ENCODE measurements at regions not wholly inside any gene's neighbourhood (a gene's known extent, or its start where the extent isn't known, plus 50 kb on each side); places are given as distances from the start of the nearest gene placed in this dataset.

GRCh38 chr14:34241185-34241711 is 220.8 kb downstream of the SPTSSA start:
- DNase-seq (ENCODE audit: low read depth): no peak

GRCh38 chr14:34238610-34239009 is 223.4 kb downstream of the SPTSSA start:
- DNase-seq (ENCODE audit: low read depth): no peak

- no peak for DNase-seq (ENCODE audit: low read depth)
Observed at GRCh38 chr14:34237677-34238076, 224.4 kb downstream of the SPTSSA start.

- DNase-seq (ENCODE audit: low read depth): no peak
Observed at GRCh38 chr14:34237081-34237480, 225.0 kb downstream of the SPTSSA start.

- DNase-seq (ENCODE audit: low read depth): no peak
Observed at GRCh38 chr14:34235643-34236300, 226.3 kb downstream of the SPTSSA start.

GRCh38 chr14:34234258-34234657 is 227.8 kb downstream of the SPTSSA start:
- no peak for DNase-seq (ENCODE audit: low read depth)

GRCh38 chr14:34233619-34234018 is 228.4 kb downstream of the SPTSSA start:
- no peak for DNase-seq (ENCODE audit: low read depth)

- DNase-seq (ENCODE audit: low read depth): no peak
Observed at GRCh38 chr14:34232790-34233189, 229.2 kb downstream of the SPTSSA start.

- no peak for DNase-seq (ENCODE audit: low read depth)
Observed at GRCh38 chr14:34231626-34232025, 230.4 kb downstream of the SPTSSA start.

GRCh38 chr14:34229140-34229539 is 232.9 kb downstream of the SPTSSA start:
- DNase-seq (ENCODE audit: low read depth): no peak

- DNase-seq (ENCODE audit: low read depth): no peak
Observed at GRCh38 chr14:34228650-34228976, 233.4 kb downstream of the SPTSSA start.

- DNase-seq (ENCODE audit: low read depth): peak; percentile 20
Observed at GRCh38 chr14:34227834-34228649, 234.0 kb downstream of the SPTSSA start.

GRCh38 chr14:34224221-34224620 is 237.8 kb downstream of the SPTSSA start:
- DNase-seq (ENCODE audit: low read depth): no peak

GRCh38 chr14:34223373-34224148 is 238.5 kb downstream of the SPTSSA start:
- no peak for DNase-seq (ENCODE audit: low read depth)

- DNase-seq (ENCODE audit: low read depth): no peak
Observed at GRCh38 chr14:34222867-34223266, 239.2 kb downstream of the SPTSSA start.

- no peak for DNase-seq (ENCODE audit: low read depth)
Observed at GRCh38 chr14:34222122-34222521, 239.9 kb downstream of the SPTSSA start.

GRCh38 chr14:34220921-34221320 is 241.1 kb downstream of the SPTSSA start:
- DNase-seq (ENCODE audit: low read depth): no peak

GRCh38 chr14:34220378-34220706 is 241.7 kb downstream of the SPTSSA start:
- no peak for DNase-seq (ENCODE audit: low read depth)

- DNase-seq (ENCODE audit: low read depth): no peak
Observed at GRCh38 chr14:34219661-34220377, 242.2 kb downstream of the SPTSSA start.

- DNase-seq (ENCODE audit: low read depth): no peak
Observed at GRCh38 chr14:34218881-34219280, 243.2 kb downstream of the SPTSSA start.

GRCh38 chr14:34214961-34215360 is 247.1 kb downstream of the SPTSSA start:
- no peak for DNase-seq (ENCODE audit: low read depth)

- no peak for DNase-seq (ENCODE audit: low read depth)
Observed at GRCh38 chr14:34213332-34213731, 248.7 kb downstream of the SPTSSA start.

Data from stimulated activated CD8-positive, alpha-beta memory T cell treated with anti-CD3 and anti-CD28 coated beads, Interleukin-4, amount 100 ng/mL, for 24 hours (primary cell).